EL (cell line): ENCODE measurements at regions not wholly inside any gene's neighbourhood (a gene's known extent, or its start where the extent isn't known, plus 50 kb on each side); places are given as distances from the start of the nearest gene placed in this dataset.
A peak's percentile ranks its signal among the peaks of the same experiment; 100 is the strongest.

Experiments
- DNase-seq: peaks from one replicate; pipeline ENCODE4 v3.0.0-alpha.2; 2016

DNA sequence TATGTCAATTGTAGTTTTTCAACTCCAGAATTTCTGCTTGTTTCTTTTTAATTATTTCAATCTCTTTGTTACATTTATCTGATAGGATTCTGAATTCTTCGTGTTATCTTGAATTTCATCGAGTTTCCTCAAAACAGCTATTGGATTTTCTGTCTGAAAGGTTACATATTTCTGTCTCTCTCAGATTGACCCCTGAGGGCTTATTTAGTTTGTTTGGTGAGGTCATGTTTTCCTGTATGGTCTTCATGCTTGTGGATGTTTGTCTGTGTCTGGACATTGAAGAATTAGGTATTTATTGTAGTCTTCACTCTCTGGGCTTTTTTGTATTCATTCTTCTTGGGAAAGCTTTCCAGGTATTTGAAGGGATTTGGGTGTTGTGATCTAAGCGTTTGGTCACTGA lies 85.6 kb downstream of the SNAPC1 start:
- DNase-seq, result no peak

DNA sequence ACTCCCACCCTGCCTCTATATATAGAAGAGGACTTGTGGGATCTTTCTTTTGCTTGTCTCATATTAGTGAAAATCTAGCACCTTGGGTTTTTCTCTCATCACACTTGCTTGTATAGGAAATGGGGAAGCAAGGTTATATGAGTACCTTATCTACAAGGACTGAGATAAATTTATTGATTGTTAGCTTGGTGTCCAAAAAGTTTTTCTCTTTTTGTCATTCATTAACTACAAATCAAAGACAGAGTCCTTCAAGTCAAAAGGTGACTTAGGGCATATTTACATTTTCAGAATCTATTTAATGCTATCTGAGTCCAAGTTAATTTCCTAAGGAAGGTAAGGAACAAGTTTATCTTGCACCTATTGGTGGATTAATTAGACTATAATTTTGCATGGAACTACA lies 92.7 kb downstream of the SNAPC1 start:
- DNase-seq, result no peak

DNA sequence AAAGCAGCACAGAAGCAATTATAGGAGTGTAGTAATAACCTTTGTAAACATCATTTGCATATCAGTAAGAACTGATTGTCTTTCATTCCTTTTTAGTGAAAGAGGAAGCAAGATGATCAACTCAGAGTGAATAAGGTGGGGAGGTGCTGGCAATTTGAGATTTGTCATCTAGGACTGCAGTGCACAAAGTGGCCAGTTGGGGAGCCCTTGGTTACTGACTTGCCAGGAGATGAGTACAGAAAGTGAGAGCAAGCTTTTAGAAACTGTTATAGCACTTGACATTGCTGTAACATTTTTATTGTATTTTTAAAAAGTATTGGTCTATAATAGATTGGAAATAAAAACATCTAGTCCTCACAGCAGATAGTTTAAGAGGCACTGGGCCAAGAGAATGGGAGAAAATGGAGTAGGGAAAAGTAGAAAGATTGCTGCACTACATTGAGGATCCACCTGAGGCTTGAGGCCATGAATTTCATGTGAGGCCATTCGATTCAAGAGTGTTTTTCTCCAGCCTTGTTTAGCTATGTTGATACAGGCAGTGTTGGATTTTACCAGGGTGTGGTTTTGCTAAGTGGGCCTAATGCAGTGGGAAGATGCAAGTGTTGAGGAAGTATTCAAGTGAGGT lies 98.2 kb downstream of the SNAPC1 start:
- DNase-seq, result peak; percentile 47

GRCh38 chr14:61861320-61861865 lies 99.2 kb downstream of the SNAPC1 start:
- DNase-seq, result no peak

GRCh38 chr14:61864329-61864898 lies 102.2 kb downstream of the SNAPC1 start:
- no peak for DNase-seq

DNA sequence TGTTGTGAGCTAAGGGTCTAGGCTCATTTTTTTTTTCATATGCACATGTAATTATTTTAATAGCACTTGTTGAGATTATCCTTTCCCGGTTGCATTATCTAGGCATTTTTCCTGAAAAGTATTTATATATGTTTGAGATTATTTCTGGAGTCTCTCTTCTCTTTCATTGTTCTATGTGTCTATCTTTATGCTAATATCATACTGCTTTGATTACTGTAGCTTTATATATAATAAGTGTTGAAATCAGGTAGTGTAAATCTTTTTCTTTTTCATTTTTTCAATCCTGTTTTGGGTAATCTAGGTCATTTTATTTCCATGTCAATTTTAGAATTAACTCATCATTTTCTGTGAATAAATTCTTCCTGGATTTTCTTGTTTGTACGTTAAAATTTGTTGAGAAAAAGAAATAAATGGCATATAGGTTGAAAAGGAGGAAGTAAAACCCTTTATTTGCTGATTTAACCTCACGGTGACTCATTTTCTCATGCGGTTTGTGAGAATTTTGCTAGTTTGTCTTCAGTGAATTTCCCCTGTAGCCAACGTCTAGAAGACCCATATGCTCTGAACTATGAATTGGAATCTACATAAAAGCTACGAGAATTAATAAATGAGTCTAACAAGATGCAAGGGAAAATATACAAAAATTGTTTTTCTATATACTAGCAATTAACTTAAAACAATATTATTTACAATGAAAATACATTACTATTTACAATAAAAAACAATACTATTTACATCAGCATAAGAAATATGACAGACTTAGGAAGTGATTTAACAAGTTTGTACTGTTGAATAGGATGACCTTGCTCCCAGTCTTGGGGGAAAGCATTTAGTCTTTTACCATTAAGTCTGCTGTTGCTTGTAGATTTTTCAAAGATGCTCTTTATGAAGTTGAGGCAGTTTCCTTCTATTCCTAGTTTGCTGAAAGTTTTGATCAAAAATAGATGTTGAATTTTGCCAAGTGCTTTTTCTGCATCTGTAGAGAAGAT lies 105.0 kb downstream of the SNAPC1 start:
- DNase-seq, result no peak

DNA sequence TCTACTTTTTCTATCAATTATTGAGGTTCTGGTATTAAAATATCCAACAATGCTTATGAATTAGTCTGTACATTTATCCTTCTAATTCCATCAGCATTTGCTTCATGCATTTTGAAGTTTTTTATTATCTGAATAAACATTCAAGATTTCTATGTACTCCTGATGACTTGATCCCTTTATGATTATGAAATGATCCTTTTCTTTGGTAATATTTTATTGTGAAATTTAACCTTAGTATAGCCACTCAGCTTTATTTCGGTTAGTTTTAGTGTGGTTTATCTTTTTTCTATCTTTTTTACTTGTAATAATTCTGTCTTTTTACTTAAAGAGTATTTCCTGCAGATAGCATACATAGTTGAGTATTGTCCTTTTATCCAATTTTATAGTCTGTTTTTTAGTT lies 106.6 kb downstream of the SNAPC1 start:
- no peak for DNase-seq

GRCh38 chr14:61870163-61870562 lies 107.9 kb downstream of the SNAPC1 start:
- DNase-seq, result no peak

DNA sequence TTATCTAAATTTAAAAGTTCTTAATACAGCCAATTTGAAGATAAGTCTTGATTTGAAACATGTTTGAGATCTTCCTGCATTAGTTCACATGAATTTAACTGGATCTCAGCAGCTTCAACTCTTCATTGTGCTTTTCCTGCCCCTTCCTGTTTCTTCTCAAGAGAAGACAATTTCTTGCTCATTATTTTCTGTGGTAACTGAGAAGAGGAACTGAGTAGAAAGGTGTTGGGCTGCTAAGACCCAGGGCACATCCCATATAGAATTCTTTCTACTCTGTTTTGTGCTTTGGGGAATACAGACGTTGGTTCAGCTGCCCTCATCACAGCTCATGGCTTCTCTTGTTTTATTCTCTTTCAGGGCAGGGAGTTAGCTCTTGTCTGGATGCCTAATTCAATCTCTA lies 110.2 kb downstream of the SNAPC1 start:
- DNase-seq, result no peak

- no peak for DNase-seq
Measured at GRCh38 chr14:61875483-61875882, 113.3 kb downstream of the SNAPC1 start.

GRCh38 chr14:61876362-61877034 lies 114.3 kb downstream of the SNAPC1 start:
- DNase-seq, result no peak

DNA sequence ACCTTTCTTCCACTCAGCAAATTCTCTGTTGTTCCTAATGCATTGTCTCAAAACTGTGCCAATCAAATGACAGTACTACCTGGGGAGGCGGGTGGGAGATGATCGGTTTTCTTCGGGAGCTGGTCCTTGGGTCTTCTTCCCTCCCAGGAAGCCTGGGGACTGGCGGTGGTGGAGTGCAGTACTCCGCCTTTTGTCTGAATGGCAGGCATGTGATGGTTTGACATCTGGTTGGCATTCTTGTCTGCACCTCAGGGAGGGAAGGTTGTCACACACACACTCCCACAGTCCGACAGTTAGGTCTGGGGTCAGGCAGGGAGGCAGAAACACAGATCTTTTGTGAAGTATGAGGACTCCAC lies 114.8 kb downstream of the SNAPC1 start:
- DNase-seq, result no peak

GRCh38 chr14:61877768-61878167 lies 115.5 kb downstream of the SNAPC1 start:
- no peak for DNase-seq

- no peak for DNase-seq
Measured at GRCh38 chr14:61878931-61879330, 116.7 kb downstream of the SNAPC1 start.

DNA sequence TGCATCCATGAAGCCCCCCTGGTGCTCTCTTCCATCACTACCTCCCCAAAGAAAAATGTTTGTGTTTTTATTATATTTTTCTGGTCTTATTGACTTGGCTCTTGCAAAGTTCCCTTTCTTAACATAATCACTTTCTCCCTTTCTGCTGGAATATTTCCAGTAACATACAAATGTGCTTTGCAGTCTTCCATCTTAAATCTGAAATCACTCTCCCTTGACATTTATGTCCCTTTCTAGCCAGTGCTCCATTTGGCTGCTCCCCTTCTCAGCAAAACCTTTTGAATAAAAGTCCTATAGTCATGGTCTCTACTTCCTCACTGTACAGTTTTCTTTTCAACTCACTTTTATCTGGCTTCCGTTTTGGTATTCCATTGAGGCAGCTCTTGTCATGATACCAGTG lies 118.8 kb downstream of the SNAPC1 start:
- no peak for DNase-seq

DNA sequence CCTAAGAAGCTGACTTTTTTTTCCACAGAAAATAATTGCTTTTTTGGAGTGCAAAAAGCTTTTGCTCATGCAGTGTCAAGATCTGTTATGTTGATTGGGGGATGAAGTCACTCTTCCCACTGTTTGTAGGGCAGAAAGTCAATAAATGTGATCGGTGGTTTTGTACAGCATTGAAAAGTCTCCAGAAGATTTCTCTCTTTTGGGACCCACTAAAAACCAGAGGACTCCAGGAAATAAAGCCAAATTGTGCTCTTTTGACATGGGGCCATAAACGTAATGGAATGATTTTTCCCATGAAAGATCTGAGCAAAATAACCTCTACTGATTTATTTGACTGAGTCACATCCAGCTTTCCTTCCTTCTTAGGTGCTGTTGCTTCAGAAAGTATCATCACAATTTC lies 122.5 kb downstream of the SNAPC1 start:
- no peak for DNase-seq

DNA sequence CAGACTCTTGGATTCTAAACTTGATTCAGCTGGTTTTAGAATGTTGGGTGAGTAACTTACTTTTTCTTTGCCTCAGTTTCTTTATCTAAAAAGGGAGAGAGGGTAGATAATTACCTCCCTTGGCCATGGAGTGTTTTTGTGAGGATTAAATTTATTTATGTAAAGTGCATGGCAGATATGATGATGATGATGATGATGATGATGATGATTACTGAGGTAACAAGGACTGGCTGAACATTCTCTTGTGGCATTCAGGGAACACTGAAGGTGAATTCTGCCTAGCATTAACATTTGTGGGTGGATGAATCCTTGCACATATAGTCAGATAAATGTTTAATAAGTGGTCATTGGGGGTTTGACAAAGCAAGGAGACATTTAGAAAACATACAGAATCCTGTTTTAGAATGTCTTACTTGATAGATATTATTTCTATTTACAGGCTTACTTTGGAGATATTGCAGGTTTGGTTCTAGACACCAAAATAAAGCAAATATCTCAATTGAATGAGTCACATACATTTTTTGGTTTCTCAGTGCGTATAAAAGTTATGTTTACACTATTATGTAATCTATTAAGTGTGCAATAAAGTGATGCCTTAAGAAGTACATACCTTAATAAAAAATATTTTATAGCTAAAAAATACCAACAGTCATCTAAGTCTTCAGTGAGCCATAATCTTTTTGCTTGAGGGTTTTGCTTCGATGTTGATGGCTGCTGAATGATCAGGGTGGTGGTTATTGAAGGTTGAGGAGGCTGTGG lies 123.2 kb downstream of the SNAPC1 start:
- no peak for DNase-seq

GRCh38 chr14:61887628-61888027 lies 125.4 kb downstream of the SNAPC1 start:
- no peak for DNase-seq

GRCh38 chr14:61889914-61890351 lies 127.7 kb downstream of the SNAPC1 start:
- DNase-seq, result no peak

DNA sequence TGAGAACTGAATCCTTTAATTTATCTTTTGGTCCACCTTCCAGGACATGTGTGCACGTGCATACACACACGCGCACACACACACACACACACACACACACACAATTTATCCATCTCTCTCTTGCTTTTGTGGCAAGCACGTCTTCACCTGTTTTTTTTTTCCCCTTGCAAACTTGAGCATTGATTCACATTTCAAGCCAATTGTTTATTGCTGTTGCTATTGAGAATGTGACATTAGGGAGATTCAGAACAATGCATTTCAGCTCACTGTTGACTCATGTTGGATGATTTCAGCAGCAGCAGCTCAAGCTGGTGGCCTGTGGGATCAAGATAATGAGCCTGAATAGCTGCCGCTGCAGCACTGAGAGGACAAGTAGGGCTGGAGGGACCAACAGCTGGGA lies 128.9 kb downstream of the SNAPC1 start:
- peak; percentile 25 for DNase-seq

GRCh38 chr14:61891810-61892209 lies 129.6 kb downstream of the SNAPC1 start:
- peak; percentile 19 for DNase-seq

DNA sequence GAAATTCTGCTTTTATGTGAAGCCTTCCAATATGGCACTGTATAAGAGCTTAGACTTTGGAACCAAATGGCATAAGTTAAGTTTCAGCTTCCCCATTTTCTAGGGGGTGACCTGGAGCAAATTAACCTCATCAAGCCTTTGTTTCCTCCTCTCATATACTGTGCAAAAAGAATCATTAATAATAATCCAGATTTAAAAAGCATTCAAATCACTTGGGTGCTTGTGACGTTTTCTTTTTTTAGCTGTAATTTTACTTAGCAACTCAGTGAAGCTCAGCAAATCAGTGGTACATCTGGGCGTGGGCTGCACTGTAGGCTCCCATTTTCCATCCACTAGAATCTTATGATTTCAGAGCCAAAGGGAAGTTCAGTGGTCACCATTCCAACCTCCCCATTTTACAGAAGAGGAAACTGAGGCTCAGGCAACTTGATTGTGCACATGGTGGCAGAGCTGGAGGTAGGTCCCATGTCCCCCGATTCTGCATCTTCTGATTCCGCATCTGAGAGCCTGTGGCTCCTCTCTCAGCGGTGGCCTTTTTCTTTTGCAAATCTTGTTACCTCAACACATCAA lies 131.2 kb downstream of the SNAPC1 start:
- no peak for DNase-seq
